MM.1S (cell line): ENCODE measurements at regions not wholly inside any gene's neighbourhood (a gene's known extent, or its start where the extent isn't known, plus 50 kb on each side); places are given as distances from the start of the nearest gene placed in this dataset.

Experiments
- EZH2 ChIP-seq: fragments of 300-600 bp; sonication (generic); optimal IDR thresholded peaks from 2 replicates; pipeline ENCODE3; 2017; ENCODE audit warnings: low read depth, mild to moderate bottlenecking, antibody characterized with exemption, low read length, mixed read lengths
- TF ChIP-seq, protein P1 (sequence below): fragments of 300-600 bp; sonication (generic); IDR thresholded peaks from 2 replicates; pipeline ENCODE4 v1.5.1; 2016; ENCODE audit warnings: antibody characterized with exemption, low read length, mixed read lengths

DNA sequence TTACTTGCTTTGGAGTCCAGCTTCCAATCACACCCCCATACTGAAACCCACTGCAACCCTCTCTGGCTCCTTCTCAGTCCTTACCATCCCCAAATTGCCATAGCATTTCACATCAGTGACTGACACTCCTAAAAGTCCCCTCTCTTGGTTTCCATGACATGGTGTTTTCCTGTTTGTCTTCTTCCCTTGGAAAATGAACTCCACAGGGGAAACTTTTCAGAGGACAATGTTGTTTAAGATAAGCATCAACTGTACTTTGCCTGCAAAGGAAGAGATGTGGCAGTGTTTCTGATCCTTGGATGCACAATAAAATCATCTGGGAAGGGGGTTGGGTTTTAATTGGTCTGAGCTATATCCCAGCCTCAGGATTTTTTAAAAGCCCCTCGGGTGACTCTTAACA lies 214.9 kb downstream of the HACE1 start:
- TF ChIP-seq, protein P1, sequence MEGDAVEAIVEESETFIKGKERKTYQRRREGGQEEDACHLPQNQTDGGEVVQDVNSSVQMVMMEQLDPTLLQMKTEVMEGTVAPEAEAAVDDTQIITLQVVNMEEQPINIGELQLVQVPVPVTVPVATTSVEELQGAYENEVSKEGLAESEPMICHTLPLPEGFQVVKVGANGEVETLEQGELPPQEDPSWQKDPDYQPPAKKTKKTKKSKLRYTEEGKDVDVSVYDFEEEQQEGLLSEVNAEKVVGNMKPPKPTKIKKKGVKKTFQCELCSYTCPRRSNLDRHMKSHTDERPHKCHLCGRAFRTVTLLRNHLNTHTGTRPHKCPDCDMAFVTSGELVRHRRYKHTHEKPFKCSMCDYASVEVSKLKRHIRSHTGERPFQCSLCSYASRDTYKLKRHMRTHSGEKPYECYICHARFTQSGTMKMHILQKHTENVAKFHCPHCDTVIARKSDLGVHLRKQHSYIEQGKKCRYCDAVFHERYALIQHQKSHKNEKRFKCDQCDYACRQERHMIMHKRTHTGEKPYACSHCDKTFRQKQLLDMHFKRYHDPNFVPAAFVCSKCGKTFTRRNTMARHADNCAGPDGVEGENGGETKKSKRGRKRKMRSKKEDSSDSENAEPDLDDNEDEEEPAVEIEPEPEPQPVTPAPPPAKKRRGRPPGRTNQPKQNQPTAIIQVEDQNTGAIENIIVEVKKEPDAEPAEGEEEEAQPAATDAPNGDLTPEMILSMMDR = no peak
- no peak for TF ChIP-seq EZH2
